Ascending aorta (tissue), 2 donors: ENCODE measurements at regions not wholly inside any gene's neighbourhood (a gene's known extent, or its start where the extent isn't known, plus 50 kb on each side); places are given as distances from the start of the nearest gene placed in this dataset.
"Not testable (repeated sequence)": the region's sequence is repeated elsewhere in the genome, so short reads cannot be mapped to it uniquely, and the experiment has no call there.

Source experiments
- DNase-seq, 2 donors: peaks; one replicate each; pipeline ENCODE4 v3.0.0-alpha.2; 2019; ENCODE audit warnings: low spot score in 2 of 2
- H3K27ac ChIP-seq, 2 donors: fragments of 200-600 bp; sonication (generic); one replicate each; pipeline ENCODE4 v1.5.1; 2016 to 2017; ENCODE audit warnings: mild to moderate bottlenecking in 1 of 2
- H3K27me3 ChIP-seq: fragments of 200-600 bp; sonication (generic); one replicate; pipeline ENCODE4 v1.5.1; 2017
- H3K36me3 ChIP-seq, 2 donors: fragments of 200-600 bp; sonication (generic); one replicate each; pipeline ENCODE4 v1.5.1; 2016
- H3K4me1 ChIP-seq, 2 donors: fragments of 200-600 bp; sonication (generic); one replicate each; pipeline ENCODE4 v1.5.1; 2016 to 2017; ENCODE audit warnings: mild to moderate bottlenecking in 1 of 2
- H3K4me3 ChIP-seq, 2 donors: fragments of 200-600 bp; sonication (generic); one replicate each; pipeline ENCODE4 v1.5.1; 2016 to 2017; ENCODE audit warnings: mild to moderate bottlenecking in 1 of 2
- H3K9me3 ChIP-seq, 2 donors: fragments of 200-600 bp; sonication (generic); one replicate each; pipeline ENCODE4 v1.5.1; 2016
- CTCF ChIP-seq, 3 experiments: fragments of 200-600 bp in 2 of 3; fragments of 450-650 bp in 1 of 3; sonication (generic) in 2 of 3; IDR thresholded peaks; one replicate each; pipeline ENCODE4 v1.5.1; 2016 to 2019; ENCODE audit warnings: antibody characterized with exemption in 3 of 3, mild to moderate bottlenecking in 1 of 3, moderate library complexity in 1 of 3
- intact Hi-C: fragments of 100-400 bp; cut with DNase I; formaldehyde crosslinking; loops from one replicate; pipeline ENCODE4 v1.15.1; 2023

GRCh38 chrX:30995060-30995700 lies 76.7 kb downstream of the FTHL17 start:
- no peak overlapping the region for H3K27ac ChIP-seq
- no peaks in the 10 kb centered on the region for H3K27me3 ChIP-seq
- no peak for DNase-seq
- TF ChIP-seq CTCF (IDR thresholded peaks at IDR 0.05), result no peak
- no peaks in the 10 kb centered on the region for H3K36me3 ChIP-seq
- H3K4me3 ChIP-seq, result no peak overlapping the region
- H3K9me3 ChIP-seq, result no peaks in the 10 kb centered on the region
- intact Hi-C loops, result no loop called here
- H3K4me1 ChIP-seq, result no peaks in the 10 kb centered on the region

- H3K9me3 ChIP-seq, intact Hi-C loops, H3K36me3 ChIP-seq, H3K27me3 ChIP-seq, H3K27ac ChIP-seq, H3K4me1 ChIP-seq, H3K4me3 ChIP-seq, DNase-seq: not testable (repeated sequence)
Measured at GRCh38 chrX:30994018-30994417, 77.8 kb downstream of the FTHL17 start.

- Histone ChIP-seq H3K36me3 (no peaks in the 10 kb centered on the region), H3K27ac (no peak overlapping the region), H3K9me3 (no peaks in the 10 kb centered on the region), H3K4me3 (no peak overlapping the region), H3K4me1 (no peaks in the 10 kb centered on the region), H3K27me3 (no peaks in the 10 kb centered on the region)
- intact Hi-C loops, result no loop called here
- DNase-seq, result no peak
- TF ChIP-seq CTCF (IDR thresholded peaks at IDR 0.05), result no peak
Measured at GRCh38 chrX:30992381-30992904, 79.4 kb downstream of the FTHL17 start.

GRCh38 chrX:30990361-30990760 lies 81.5 kb downstream of the FTHL17 start:
- Histone ChIP-seq H3K4me1 (no peaks in the 10 kb centered on the region), H3K4me3 (no peak overlapping the region), H3K36me3 (no peaks in the 10 kb centered on the region), H3K27ac (no peak overlapping the region), H3K27me3 (no peaks in the 10 kb centered on the region), H3K9me3 (no peaks in the 10 kb centered on the region)
- intact Hi-C loops, result no loop called here
- DNase-seq, result no peak
- TF ChIP-seq CTCF (IDR thresholded peaks at IDR 0.05), result no peak

- no peaks in the 10 kb centered on the region for H3K4me1 ChIP-seq
- no peak overlapping the region for H3K27ac ChIP-seq
- H3K27me3 ChIP-seq, result no peaks in the 10 kb centered on the region
- intact Hi-C loops, result no loop called here
- H3K4me3 ChIP-seq, result no peak overlapping the region
- no peak for DNase-seq
- TF ChIP-seq CTCF (IDR thresholded peaks at IDR 0.05), result no peak
- H3K9me3 ChIP-seq, result no peaks in the 10 kb centered on the region
- H3K36me3 ChIP-seq, result no peaks in the 10 kb centered on the region
Measured at GRCh38 chrX:30982467-30982866, 89.4 kb downstream of the FTHL17 start.

GRCh38 chrX:30981968-30982367 lies 89.9 kb downstream of the FTHL17 start:
- H3K27me3 ChIP-seq, result no peaks in the 10 kb centered on the region
- intact Hi-C loops, result no loop called here

More at GRCh38 chrX:30981968-30982367, 89.9 kb downstream of the FTHL17 start:
- Histone ChIP-seq H3K4me1 (no peaks in the 10 kb centered on the region), H3K27ac (no peak overlapping the region), H3K36me3 (no peaks in the 10 kb centered on the region), H3K4me3 (no peak overlapping the region), H3K9me3 (no peaks in the 10 kb centered on the region)
- no peak for DNase-seq
- TF ChIP-seq CTCF (IDR thresholded peaks at IDR 0.05), result no peak
